AG10803 (cell line): ENCODE measurements at regions not wholly inside any gene's neighbourhood (a gene's known extent, or its start where the extent isn't known, plus 50 kb on each side); places are given as distances from the start of the nearest gene placed in this dataset.

Experiments used
- DNase-seq: peaks from one replicate; pipeline ENCODE4 v3.0.0; 2010; ENCODE audit warnings: low read depth
- H3K4me3 ChIP-seq: 2 replicates; pipeline ENCODE4 v1.5.1; 2011; ENCODE audit warnings: mild to moderate bottlenecking, low read length, control low read depth
- TF ChIP-seq, protein P1 (sequence below): conservative IDR thresholded peaks from 2 replicates; pipeline ENCODE4 v1.5.1; 2011; ENCODE audit warnings: mild to moderate bottlenecking, low read length, control low read depth, inconsistent platforms

DNA sequence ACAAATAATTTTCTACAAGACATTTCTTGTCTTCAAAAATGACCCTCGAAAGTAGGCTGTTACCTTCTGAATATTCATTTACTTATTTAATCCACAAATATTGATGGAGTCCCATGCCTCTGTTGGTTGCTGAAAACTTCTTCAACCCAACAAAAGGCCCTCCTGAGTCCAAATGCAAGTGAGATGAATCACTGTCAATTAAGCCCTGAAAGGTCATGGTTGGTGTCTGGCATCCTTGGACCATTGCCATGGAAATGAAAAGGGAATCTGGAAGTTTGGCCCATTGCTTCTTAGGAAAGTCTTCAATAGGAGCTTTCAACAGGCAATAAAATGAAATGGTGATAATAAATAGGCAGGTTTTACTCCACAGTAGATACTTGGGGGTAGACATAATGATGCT is 364.7 kb upstream of the DYNLRB2 start:
- peak; percentile 51 for DNase-seq
- TF ChIP-seq, protein P1, sequence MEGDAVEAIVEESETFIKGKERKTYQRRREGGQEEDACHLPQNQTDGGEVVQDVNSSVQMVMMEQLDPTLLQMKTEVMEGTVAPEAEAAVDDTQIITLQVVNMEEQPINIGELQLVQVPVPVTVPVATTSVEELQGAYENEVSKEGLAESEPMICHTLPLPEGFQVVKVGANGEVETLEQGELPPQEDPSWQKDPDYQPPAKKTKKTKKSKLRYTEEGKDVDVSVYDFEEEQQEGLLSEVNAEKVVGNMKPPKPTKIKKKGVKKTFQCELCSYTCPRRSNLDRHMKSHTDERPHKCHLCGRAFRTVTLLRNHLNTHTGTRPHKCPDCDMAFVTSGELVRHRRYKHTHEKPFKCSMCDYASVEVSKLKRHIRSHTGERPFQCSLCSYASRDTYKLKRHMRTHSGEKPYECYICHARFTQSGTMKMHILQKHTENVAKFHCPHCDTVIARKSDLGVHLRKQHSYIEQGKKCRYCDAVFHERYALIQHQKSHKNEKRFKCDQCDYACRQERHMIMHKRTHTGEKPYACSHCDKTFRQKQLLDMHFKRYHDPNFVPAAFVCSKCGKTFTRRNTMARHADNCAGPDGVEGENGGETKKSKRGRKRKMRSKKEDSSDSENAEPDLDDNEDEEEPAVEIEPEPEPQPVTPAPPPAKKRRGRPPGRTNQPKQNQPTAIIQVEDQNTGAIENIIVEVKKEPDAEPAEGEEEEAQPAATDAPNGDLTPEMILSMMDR: no peak

DNA sequence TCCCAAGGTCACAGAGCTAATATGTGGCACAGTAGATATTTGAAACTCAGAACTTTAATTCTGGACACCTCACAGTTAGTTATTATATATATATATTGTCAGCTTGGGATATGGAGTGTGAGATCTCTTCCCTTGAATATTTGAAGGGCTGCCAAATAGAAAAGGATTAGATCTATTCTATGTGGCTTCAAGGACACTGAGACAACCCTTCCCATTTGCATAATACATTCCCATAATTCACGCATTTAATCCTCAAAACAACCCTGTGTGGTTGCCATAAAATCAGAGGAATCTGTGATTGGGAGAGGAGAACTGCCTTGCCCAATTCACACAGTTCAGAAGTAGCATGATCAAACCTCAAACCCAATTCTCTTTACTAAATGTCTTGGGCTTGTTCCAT is 365.8 kb upstream of the DYNLRB2 start:
- H3K4me3 ChIP-seq: no peak overlapping the region
- DNase-seq: peak; percentile 64
- TF ChIP-seq, protein P1: no peak

More for the DNA sequence above, 364.7 kb upstream of the DYNLRB2 start:
- no peak overlapping the region for H3K4me3 ChIP-seq

DNA sequence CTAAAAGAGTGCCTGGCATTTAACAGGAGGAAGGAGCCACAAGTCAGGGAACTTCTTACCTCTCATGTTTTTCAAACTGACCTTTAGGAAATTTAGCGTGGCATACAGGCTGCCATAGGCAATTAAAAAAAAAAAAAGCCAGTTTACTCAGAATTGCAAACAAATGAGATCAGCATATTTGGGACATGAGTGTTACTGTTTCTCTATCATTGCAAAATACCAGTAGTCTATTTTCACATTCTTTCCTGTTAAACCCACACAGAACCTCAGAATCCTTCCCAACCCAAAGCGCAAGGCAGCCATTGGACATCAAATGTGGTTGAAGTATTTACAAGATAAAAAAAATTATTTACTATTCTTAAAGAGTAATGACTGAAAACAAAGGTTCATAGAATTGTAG is 366.4 kb upstream of the DYNLRB2 start:
- TF ChIP-seq, protein P1: no peak
- peak; percentile 95 for DNase-seq
- H3K4me3 ChIP-seq: no peak overlapping the region

DNA sequence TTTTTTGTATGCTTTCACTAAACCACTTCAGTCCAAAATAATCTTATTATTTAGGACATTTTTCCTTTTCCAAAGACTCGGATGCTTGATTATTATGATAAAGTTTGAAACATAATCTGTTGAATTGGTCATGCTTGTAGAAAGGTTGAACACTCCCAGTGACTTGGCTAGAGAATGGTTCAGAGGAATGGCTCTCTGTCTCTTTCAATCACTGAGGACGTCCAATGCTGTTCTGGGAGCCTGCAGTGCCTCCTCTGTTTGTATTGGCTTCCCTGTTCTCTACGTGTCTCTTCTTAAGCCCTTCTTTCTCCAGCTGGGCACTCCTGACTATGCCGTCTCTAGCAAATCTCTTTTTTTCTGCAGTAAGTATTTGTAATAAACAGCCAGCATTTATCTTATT is 369.0 kb upstream of the DYNLRB2 start:
- TF ChIP-seq, protein P1: no peak
- no peak overlapping the region for H3K4me3 ChIP-seq

GRCh38 chr16:80171199-80171598 is 369.6 kb upstream of the DYNLRB2 start:
- no peak overlapping the region for H3K4me3 ChIP-seq
- no peak for DNase-seq
- TF ChIP-seq, protein P1: no peak

More for the DNA sequence above, 369.0 kb upstream of the DYNLRB2 start:
- no peak for DNase-seq

- DNase-seq: no peak
- H3K4me3 ChIP-seq: no peak overlapping the region
- TF ChIP-seq, protein P1: no peak
These were observed 373.0 kb upstream of the DYNLRB2 start for GRCh38 chr16:80167657-80168390.

GRCh38 chr16:80166082-80166481 is 374.7 kb upstream of the DYNLRB2 start:
- TF ChIP-seq, protein P1: no peak
- DNase-seq: no peak
- no peak overlapping the region for H3K4me3 ChIP-seq
